ENCODE measurements at regions not wholly inside any gene's neighbourhood (a gene's known extent, or its start where the extent isn't known, plus 50 kb on each side); places are given as distances from the start of the nearest gene placed in this dataset.

DNA sequence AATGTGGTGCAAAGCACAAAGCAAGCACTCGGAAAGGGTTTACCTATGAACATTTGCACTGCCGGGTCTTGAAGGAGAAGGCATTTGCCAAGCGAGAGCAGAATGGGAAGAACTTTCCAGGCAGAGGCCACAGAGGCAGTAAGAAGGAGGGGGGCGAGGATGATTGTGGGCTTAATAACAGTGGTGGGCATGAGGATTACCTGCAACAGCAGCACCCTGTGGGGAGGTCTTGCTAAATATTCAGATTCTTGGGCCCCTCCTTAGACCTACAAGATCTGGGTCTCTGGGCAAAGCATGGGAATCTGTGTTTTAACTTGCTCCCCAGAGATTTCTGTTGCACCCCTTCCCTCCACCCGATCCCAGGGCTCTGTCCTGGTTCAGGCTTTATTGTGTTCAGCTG lies 75.1 kb upstream of the ZBED5 start:
- peak overlapping the region; percentile 21 for H3K27ac Mint-ChIP-seq (ENCODE audit: unreplicated experiment)
- peaks cover 8% of the 10 kb centered on the region for H3K27me3 Mint-ChIP-seq (ENCODE audit: low read depth, unreplicated experiment)
- H3K4me3 Mint-ChIP-seq (ENCODE audit: unreplicated experiment) = no peak overlapping the region
- Histone ChIP-seq H3K27ac (ENCODE audit: low read depth, low read length) (no peak overlapping the region), H3K4me1 (ENCODE audit: insufficient read depth, low read length) (peaks cover 6% of the 10 kb centered on the region), H3K27me3 (ENCODE audit: insufficient read depth, low read length) (no peaks in the 10 kb centered on the region), H3K4me3 (ENCODE audit: insufficient read depth, low read depth, low read length) (no peak overlapping the region), H3K9ac (ENCODE audit: low read length) (no peak overlapping the region), H2AFZ (ENCODE audit: low read depth, low read length) (no peak overlapping the region), H3K79me2 (ENCODE audit: insufficient read depth, low read length) (no peaks in the 10 kb centered on the region), H3K9me3 (ENCODE audit: insufficient read depth, low read depth, low read length) (no peaks in the 10 kb centered on the region), H3K4me2 (ENCODE audit: low read length) (no peak overlapping the region), H4K20me1 (ENCODE audit: insufficient read depth, low read length) (no peaks in the 10 kb centered on the region), H3K36me3 (ENCODE audit: insufficient read depth, low read length) (no peaks in the 10 kb centered on the region)
- FAIRE-seq = no peak
- H3K9me3 Mint-ChIP-seq (ENCODE audit: unreplicated experiment) = no peaks in the 10 kb centered on the region
- TF ChIP-seq EZH2 (IDR thresholded peaks at IDR 0.05; ENCODE audit: insufficient read depth, low read length) = no peak
- TF ChIP-seq, protein P1, sequence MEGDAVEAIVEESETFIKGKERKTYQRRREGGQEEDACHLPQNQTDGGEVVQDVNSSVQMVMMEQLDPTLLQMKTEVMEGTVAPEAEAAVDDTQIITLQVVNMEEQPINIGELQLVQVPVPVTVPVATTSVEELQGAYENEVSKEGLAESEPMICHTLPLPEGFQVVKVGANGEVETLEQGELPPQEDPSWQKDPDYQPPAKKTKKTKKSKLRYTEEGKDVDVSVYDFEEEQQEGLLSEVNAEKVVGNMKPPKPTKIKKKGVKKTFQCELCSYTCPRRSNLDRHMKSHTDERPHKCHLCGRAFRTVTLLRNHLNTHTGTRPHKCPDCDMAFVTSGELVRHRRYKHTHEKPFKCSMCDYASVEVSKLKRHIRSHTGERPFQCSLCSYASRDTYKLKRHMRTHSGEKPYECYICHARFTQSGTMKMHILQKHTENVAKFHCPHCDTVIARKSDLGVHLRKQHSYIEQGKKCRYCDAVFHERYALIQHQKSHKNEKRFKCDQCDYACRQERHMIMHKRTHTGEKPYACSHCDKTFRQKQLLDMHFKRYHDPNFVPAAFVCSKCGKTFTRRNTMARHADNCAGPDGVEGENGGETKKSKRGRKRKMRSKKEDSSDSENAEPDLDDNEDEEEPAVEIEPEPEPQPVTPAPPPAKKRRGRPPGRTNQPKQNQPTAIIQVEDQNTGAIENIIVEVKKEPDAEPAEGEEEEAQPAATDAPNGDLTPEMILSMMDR (IDR thresholded peaks at IDR 0.05; ENCODE audit: insufficient read depth, low read depth, low read length) = no peak
- DNase-seq (ENCODE audit: low read depth) = no peak
- H3K4me1 Mint-ChIP-seq (ENCODE audit: low read depth, unreplicated experiment) = no peaks in the 10 kb centered on the region
- no peaks in the 10 kb centered on the region for H3K36me3 Mint-ChIP-seq (ENCODE audit: low read depth, unreplicated experiment)

DNA sequence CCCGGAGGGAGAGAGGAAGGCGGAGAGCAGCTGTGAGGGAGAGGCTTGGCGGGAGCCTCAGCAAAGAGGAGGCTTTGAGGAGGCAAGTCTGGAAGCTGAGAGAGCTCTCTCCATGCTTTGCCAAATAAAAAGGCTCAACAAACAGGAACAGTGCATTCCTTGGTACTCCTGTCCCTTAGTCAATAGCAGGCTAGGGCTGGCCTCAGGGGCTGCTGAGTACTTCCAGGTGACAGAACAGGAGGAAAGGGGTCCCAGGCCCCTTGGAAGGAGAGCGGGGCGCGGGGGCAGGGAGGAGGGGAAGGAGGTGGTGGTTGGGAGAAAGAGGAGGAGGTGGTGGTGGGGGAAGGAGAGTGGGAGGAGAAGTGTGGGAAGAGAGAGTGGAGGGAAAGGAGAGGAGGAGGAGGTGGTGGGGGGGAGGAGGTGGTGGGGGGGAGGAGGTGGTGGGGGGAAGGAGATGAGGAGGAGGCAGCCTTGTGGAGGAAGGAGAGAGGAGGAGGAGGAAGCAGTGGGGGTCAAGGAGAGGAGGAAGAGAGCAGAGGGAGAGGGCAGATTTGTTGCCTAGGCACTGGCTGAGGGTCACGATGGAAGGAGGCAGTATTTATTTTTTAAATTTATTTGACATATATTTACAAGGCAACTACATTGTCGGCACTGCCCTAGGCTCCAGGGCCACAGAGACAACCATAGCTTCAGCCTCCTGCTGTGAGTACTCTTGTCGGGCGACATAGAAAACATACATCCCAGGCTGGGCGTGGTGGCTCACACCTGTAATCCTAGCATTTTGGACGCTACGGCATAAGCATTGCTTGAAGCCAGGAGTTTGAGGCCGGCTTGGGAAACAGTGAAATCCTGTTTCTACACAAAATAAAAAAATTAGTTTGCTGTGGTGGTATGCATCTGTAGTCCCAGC lies 74.2 kb upstream of the ZBED5 start:
- Mint-ChIP-seq H3K36me3 (ENCODE audit: low read depth, unreplicated experiment) (no peaks in the 10 kb centered on the region), H3K27ac (ENCODE audit: unreplicated experiment) (peak overlapping the region; percentile 77), H3K4me1 (ENCODE audit: low read depth, unreplicated experiment) (peaks cover 4% of the 10 kb centered on the region), H3K9me3 (ENCODE audit: unreplicated experiment) (no peaks in the 10 kb centered on the region), H3K27me3 (ENCODE audit: low read depth, unreplicated experiment) (peaks cover 8% of the 10 kb centered on the region), H3K4me3 (ENCODE audit: unreplicated experiment) (peak overlapping the region; percentile 90)
- DNase-seq (ENCODE audit: low read depth) = no peak
- Histone ChIP-seq H4K20me1 (ENCODE audit: insufficient read depth, low read length) (no peaks in the 10 kb centered on the region), H3K27ac (ENCODE audit: low read depth, low read length) (peak overlapping the region; percentile 71), H3K79me2 (ENCODE audit: insufficient read depth, low read length) (no peaks in the 10 kb centered on the region), H3K4me1 (ENCODE audit: insufficient read depth, low read length) (peaks cover 10% of the 10 kb centered on the region), H3K27me3 (ENCODE audit: insufficient read depth, low read length) (no peaks in the 10 kb centered on the region), H3K4me3 (ENCODE audit: insufficient read depth, low read depth, low read length) (peak overlapping the region; percentile 64), H2AFZ (ENCODE audit: low read depth, low read length) (peak overlapping the region; percentile 86), H3K9me3 (ENCODE audit: insufficient read depth, low read depth, low read length) (no peaks in the 10 kb centered on the region), H3K36me3 (ENCODE audit: insufficient read depth, low read length) (no peaks in the 10 kb centered on the region), H3K4me2 (ENCODE audit: low read length) (peak overlapping the region; percentile 94), H3K9ac (ENCODE audit: low read length) (peak overlapping the region; percentile 90)
- FAIRE-seq = no peak
- no peak for TF ChIP-seq EZH2 (IDR thresholded peaks at IDR 0.05; ENCODE audit: insufficient read depth, low read length)
- TF ChIP-seq, protein P1 (IDR thresholded peaks at IDR 0.05; ENCODE audit: insufficient read depth, low read depth, low read length) = no peak
